Duodenal mucosa (tissue), 2 donors: ENCODE measurements at regions not wholly inside any gene's neighbourhood (a gene's known extent, or its start where the extent isn't known, plus 50 kb on each side); places are given as distances from the start of the nearest gene placed in this dataset.

ENCODE experiments used
- H3K27ac ChIP-seq: one replicate; pipeline ENCODE4 v1.7.0; 2013; ENCODE audit warnings: low read depth, low read length
- H3K27me3 ChIP-seq, 2 donors: one replicate each; pipeline ENCODE4 v1.7.0; 2013; ENCODE audit warnings: low read length in 2 of 2, control low read depth in 1 of 2; ENCODE audit not compliant: insufficient read depth in 2 of 2, control insufficient read depth in 1 of 2
- H3K36me3 ChIP-seq, 2 donors: one replicate each; pipeline ENCODE4 v1.7.0; 2013; ENCODE audit warnings: low read length in 2 of 2, control low read depth in 1 of 2; ENCODE audit not compliant: insufficient read depth in 2 of 2, control insufficient read depth in 1 of 2
- H3K4me1 ChIP-seq, 2 donors: one replicate each; pipeline ENCODE4 v1.7.0; 2013; ENCODE audit warnings: low read length in 2 of 2, control low read depth in 1 of 2; ENCODE audit not compliant: insufficient read depth in 2 of 2, control insufficient read depth in 1 of 2
- H3K4me3 ChIP-seq, 2 donors: one replicate each; pipeline ENCODE4 v1.7.0; 2013; ENCODE audit warnings: low read length in 2 of 2, low read depth in 1 of 2
- H3K9ac ChIP-seq, 2 donors: one replicate each; pipeline ENCODE4 v1.7.0; 2013; ENCODE audit warnings: low read length in 2 of 2, low read depth in 1 of 2
- H3K9me3 ChIP-seq, 2 donors: one replicate each; pipeline ENCODE4 v1.7.0; 2013; ENCODE audit warnings: low read length in 2 of 2, control low read depth in 1 of 2; ENCODE audit not compliant: control insufficient read depth in 1 of 2

GRCh38 chr5:74122175-74122574, 496.2 kb downstream of the ARHGEF28 start:
- H3K9me3 ChIP-seq, result no peaks in the 10 kb centered on the region
- no peak overlapping the region for H3K27ac ChIP-seq
- no peaks in the 10 kb centered on the region for H3K27me3 ChIP-seq
- H3K9ac ChIP-seq, result no peak overlapping the region
- no peak overlapping the region for H3K4me3 ChIP-seq
- no peaks in the 10 kb centered on the region for H3K36me3 ChIP-seq
- H3K4me1 ChIP-seq, result peaks cover 3 to 6% of the 10 kb centered on the region in 2 donors

- no peak overlapping the region for H3K27ac ChIP-seq
- H3K27me3 ChIP-seq, result no peaks in the 10 kb centered on the region
- H3K36me3 ChIP-seq, result no peaks in the 10 kb centered on the region
- H3K9me3 ChIP-seq, result no peaks in the 10 kb centered on the region
- H3K4me1 ChIP-seq, result no peaks in the 10 kb centered on the region
- no peak overlapping the region for H3K4me3 ChIP-seq
- H3K9ac ChIP-seq, result no peak overlapping the region
Measured at GRCh38 chr5:74120585-74120984, 494.6 kb downstream of the ARHGEF28 start.

- no peak overlapping the region for H3K4me3 ChIP-seq
- H3K27ac ChIP-seq, result no peak overlapping the region
- H3K4me1 ChIP-seq, result no peaks in the 10 kb centered on the region
- H3K27me3 ChIP-seq, result no peaks in the 10 kb centered on the region
- H3K9ac ChIP-seq, result no peak overlapping the region
- no peaks in the 10 kb centered on the region for H3K36me3 ChIP-seq
- no peaks in the 10 kb centered on the region for H3K9me3 ChIP-seq
Measured at GRCh38 chr5:74118071-74118470, 492.1 kb downstream of the ARHGEF28 start.

GRCh38 chr5:74116984-74117383, 491.0 kb downstream of the ARHGEF28 start:
- no peaks in the 10 kb centered on the region for H3K27me3 ChIP-seq
- H3K27ac ChIP-seq, result no peak overlapping the region
- H3K4me3 ChIP-seq, result no peak overlapping the region
- no peaks in the 10 kb centered on the region for H3K36me3 ChIP-seq
- H3K9me3 ChIP-seq, result no peaks in the 10 kb centered on the region
- H3K4me1 ChIP-seq, result no peaks in the 10 kb centered on the region
- no peak overlapping the region for H3K9ac ChIP-seq

- Histone ChIP-seq H3K4me1 (no peaks in the 10 kb centered on the region), H3K9ac (no peak overlapping the region), H3K27ac (no peak overlapping the region), H3K9me3 (no peaks in the 10 kb centered on the region), H3K4me3 (no peak overlapping the region), H3K27me3 (no peaks in the 10 kb centered on the region), H3K36me3 (no peaks in the 10 kb centered on the region)
Measured at GRCh38 chr5:74116266-74116665, 490.3 kb downstream of the ARHGEF28 start.

- Histone ChIP-seq H3K4me3 (no peak overlapping the region), H3K9me3 (no peaks in the 10 kb centered on the region), H3K36me3 (no peaks in the 10 kb centered on the region), H3K4me1 (no peaks in the 10 kb centered on the region), H3K9ac (no peak overlapping the region), H3K27ac (no peak overlapping the region), H3K27me3 (no peaks in the 10 kb centered on the region)
Measured at GRCh38 chr5:74113927-74114326, 487.9 kb downstream of the ARHGEF28 start.

- Histone ChIP-seq H3K27ac (no peak overlapping the region), H3K4me3 (no peak overlapping the region), H3K36me3 (no peaks in the 10 kb centered on the region), H3K9ac (no peak overlapping the region), H3K4me1 (no peaks in the 10 kb centered on the region), H3K27me3 (no peaks in the 10 kb centered on the region), H3K9me3 (no peaks in the 10 kb centered on the region)
Measured at GRCh38 chr5:74113196-74113540, 487.2 kb downstream of the ARHGEF28 start.

- no peaks in the 10 kb centered on the region for H3K36me3 ChIP-seq
- H3K9ac ChIP-seq, result no peak overlapping the region
- no peaks in the 10 kb centered on the region for H3K9me3 ChIP-seq
- H3K4me1 ChIP-seq, result no peaks in the 10 kb centered on the region
- no peak overlapping the region for H3K27ac ChIP-seq
- H3K4me3 ChIP-seq, result no peak overlapping the region
- no peaks in the 10 kb centered on the region for H3K27me3 ChIP-seq
Measured at GRCh38 chr5:74112372-74113195, 486.6 kb downstream of the ARHGEF28 start.

- H3K9me3 ChIP-seq, result no peaks in the 10 kb centered on the region
- H3K4me3 ChIP-seq, result no peak overlapping the region
- no peak overlapping the region for H3K9ac ChIP-seq
- no peaks in the 10 kb centered on the region for H3K4me1 ChIP-seq
- H3K27ac ChIP-seq, result no peak overlapping the region
- no peaks in the 10 kb centered on the region for H3K27me3 ChIP-seq
- no peaks in the 10 kb centered on the region for H3K36me3 ChIP-seq
Measured at GRCh38 chr5:74111764-74112163, 485.8 kb downstream of the ARHGEF28 start.

- H3K27ac ChIP-seq, result no peak overlapping the region
Measured at GRCh38 chr5:74109344-74109743, 483.3 kb downstream of the ARHGEF28 start.

More at GRCh38 chr5:74109344-74109743, 483.3 kb downstream of the ARHGEF28 start:
- H3K4me1 ChIP-seq, result no peaks in the 10 kb centered on the region
- H3K27me3 ChIP-seq, result no peaks in the 10 kb centered on the region
- H3K4me3 ChIP-seq, result no peak overlapping the region
- H3K36me3 ChIP-seq, result no peaks in the 10 kb centered on the region
- no peak overlapping the region for H3K9ac ChIP-seq
- no peaks in the 10 kb centered on the region for H3K9me3 ChIP-seq
